Stimulated activated CD4-positive, alpha-beta T cell treated with anti-CD3 and anti-CD28 coated beads, Interleukin-12 subunit alpha, Interleukin-12 subunit beta, amount 100 ng/mL, for 4 hours (primary cell): ENCODE measurements at regions not wholly inside any gene's neighbourhood (a gene's known extent, or its start where the extent isn't known, plus 50 kb on each side); places are given as distances from the start of the nearest gene placed in this dataset.
"Not testable (repeated sequence)": the region's sequence is repeated elsewhere in the genome, so short reads cannot be mapped to it uniquely, and the experiment has no call there.

Experiments used
- DNase-seq: peaks from one replicate; pipeline ENCODE4 v3.0.0-alpha.2; 2020

DNA sequence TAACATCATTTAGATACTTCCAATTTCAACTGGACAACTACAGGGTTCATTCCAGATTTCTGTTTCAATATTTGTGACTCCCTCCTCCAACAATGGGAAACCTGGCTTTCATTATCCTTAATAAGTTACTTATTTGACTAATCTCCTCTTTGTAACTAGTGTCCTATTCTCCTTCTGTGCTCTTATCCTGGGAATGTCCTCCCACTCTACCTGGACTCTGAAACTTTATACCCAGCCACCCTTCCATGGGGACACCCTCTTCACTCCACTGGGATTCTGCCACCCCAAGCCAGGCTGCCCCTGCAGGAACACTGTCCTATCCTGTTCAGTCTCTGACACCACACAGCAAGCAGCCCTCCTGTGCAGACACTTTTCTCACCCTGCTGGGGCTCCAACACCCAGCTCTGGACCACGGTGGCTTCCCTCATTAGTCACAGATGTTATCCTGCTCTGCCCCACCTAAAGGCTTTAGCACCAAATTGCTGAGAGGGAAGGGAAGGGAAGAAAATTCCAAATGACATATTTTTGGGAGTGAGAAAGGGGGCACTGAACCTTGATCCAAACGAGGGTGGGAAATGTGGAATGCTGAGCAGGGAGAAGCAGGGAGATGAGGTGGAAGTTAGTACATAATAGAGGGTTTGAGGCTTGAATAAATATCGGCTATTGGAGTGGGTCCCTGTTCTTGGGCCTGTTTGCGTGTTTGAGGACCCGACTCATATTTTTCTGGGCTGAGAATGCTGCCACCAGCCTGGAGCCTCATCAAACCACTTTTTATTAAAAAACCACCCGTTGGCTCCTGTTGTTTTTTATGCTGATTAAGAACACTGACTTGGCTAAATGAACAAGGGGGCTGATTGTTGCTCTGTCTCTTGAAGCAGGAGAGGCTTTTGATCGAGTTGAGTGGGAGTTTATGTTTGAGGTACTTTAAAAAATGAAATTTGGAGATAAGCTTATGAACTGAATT is 54.0 kb upstream of the AKIRIN2 start:
- DNase-seq: no peak

DNA sequence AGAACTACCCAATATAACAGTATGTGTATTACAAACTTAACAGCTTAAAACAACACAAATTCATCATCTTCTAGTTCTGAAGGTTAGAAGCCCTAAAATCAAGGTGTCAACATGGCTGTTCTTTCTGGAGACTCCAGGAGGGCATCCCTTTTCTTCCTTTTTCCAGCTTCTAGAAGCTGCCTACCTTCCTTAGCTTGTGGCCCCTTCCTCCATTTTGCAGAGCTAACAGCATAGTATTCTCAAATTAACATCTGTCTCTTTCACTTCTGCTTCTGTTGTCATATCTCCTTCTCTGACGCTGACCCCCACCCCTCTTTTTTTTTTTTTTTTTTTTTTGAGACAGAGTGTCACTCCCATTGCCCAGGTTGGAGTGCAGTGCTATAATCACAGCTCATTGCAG is 52.8 kb upstream of the AKIRIN2 start:
- no peak for DNase-seq

GRCh38 chr6:87753131-87753685 is 51.2 kb upstream of the AKIRIN2 start:
- no peak for DNase-seq

GRCh38 chr6:87752503-87752902 is 50.5 kb upstream of the AKIRIN2 start:
- not testable (repeated sequence) for DNase-seq
